GM12892 (cell line): ENCODE measurements at regions not wholly inside any gene's neighbourhood (a gene's known extent, or its start where the extent isn't known, plus 50 kb on each side); places are given as distances from the start of the nearest gene placed in this dataset.
"Not testable (repeated sequence)": the region's sequence is repeated elsewhere in the genome, so short reads cannot be mapped to it uniquely, and the experiment has no call there.

ENCODE experiments used
- POLR2A ChIP-seq: IDR thresholded peaks from 2 replicates; pipeline ENCODE4 v1.6.1; 2011; ENCODE audit warnings: low read depth, low read length, control low read depth
- POLR2AphosphoS5 ChIP-seq: IDR thresholded peaks from 2 replicates; pipeline ENCODE4 v1.6.1; 2011; ENCODE audit warnings: low read depth, low read length, control low read depth
- TAF1 ChIP-seq: IDR thresholded peaks from 2 replicates; pipeline ENCODE4 v1.6.1; 2011; ENCODE audit warnings: low read depth, mild to moderate bottlenecking, control low read depth, low read length, borderline replicate concordance

DNA sequence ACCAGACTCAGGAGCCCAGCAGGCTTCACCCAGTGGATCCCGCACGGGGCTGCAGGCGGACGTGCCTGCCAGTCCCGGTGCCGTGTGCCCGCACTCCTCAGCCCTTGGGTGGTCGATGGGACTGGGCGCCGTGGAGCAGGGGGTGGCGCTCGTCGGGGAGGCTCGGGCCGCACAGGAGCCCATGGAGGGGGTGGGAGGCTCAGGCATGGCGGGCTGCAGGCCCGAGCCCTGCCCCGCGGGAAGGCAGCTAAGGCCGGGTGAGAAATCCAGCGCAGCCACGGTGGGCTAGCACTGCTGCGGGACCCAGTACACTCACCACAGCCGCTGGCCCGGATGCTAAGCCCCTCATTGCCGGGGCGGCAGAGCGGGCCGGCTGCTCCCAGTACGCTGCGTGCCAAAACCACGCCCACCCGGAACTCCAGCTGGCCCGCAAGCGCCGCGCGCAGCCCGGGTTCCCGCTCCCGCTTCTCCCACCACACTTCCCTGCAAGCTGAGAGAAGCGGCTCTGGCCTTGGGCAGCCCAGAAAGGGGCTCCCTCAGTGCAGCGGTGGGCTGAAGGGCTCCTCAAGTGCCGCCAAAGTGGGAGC lies 977.0 kb upstream of the LRFN5 start:
- TF ChIP-seq POLR2AphosphoS5, TAF1, POLR2A: not testable (repeated sequence)
